Islet of Langerhans (tissue), 1 donor: ENCODE measurements at regions not wholly inside any gene's neighbourhood (a gene's known extent, or its start where the extent isn't known, plus 50 kb on each side); places are given as distances from the start of the nearest gene placed in this dataset.
"Not testable (repeated sequence)": the region's sequence is repeated elsewhere in the genome, so short reads cannot be mapped to it uniquely, and the experiment has no call there.

Experiments
- FAIRE-seq: peaks from one replicate; lab custom pipeline; 2011; peaks lifted over from hg19 to GRCh38; lab: Jason Lieb, UNC

DNA sequence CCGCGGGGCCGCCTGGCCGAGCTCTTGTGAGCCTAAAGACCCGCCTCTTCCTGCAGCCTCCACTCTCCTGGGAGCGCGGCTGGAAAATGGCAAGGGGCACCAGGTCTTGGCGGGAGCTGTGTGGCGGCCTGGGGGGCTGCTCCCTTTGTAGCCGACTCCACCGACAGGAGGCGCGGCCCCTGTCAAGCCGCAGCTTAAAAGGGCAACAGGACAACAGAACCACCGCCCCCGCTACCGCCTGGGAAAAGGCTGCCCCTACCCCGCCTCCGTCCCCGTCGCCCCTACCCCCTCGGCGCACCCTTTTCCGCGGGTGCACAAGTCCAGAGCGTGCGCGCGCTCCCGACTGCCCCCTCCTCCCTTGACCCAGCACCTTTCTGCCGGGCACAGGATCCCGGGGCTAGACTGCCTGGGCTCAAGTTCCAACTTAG, 60.3 kb downstream of the GOLGA8K start:
- not testable (repeated sequence) for FAIRE-seq

DNA sequence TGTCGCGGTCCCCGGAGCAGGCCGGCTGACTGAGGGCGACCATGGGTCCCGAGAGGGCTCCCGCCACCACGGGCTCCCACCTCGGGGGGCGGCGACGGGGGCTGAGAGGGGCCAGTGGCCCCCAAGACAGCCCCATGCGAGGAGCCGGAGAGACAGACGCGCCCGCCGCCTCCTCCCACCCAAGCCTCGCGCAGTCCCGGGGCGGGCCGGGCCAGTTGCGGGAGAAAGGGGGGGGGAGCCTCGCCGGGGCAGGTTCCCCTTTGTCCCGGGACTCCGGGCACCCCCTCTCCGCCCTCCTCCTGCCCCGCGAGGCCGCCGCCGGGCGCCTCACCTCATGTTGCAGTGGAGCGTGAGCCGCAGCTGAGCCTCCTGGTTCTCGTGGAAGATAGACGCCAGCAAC, 60.8 kb downstream of the GOLGA8K start:
- not testable (repeated sequence) for FAIRE-seq

DNA sequence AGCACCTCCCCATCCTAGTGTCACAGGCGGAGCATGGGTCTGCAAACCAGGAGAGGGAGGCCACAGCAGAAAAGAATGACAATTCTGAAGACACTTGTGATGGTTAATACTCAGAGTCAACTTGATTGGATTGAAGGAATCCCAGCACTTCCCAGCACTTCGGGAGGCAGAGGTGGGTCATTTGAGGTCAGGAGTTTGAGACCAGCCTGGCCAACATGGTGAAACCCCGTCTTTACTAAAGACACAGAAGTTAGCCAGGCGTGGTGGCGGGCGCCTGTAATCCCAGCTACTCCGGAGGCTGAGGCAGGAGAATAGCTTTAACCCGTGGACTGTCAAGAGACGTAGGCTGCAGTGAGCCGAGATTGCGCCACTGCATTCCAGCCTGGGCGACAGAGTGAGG, 61.6 kb downstream of the GOLGA8K start:
- FAIRE-seq = not testable (repeated sequence)

DNA sequence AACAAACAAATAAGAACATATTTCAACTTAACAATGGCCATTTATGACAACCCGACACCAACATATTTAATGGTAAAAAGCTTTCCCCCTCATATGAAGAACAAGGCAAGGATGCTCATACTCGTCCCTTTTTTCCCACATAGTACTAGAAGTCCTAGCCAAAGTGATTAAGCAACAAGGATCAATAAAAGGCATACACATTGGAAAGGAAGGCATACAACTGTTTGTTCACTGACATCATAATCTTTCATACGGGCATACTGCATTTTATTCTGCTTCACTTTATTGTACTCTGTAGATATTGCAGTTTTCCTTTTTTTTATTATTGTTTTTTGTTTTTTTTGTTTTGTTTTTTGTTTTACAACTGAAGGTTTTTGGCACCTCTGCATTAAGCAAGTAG, 66.3 kb downstream of the GOLGA8K start:
- FAIRE-seq = not testable (repeated sequence)

DNA sequence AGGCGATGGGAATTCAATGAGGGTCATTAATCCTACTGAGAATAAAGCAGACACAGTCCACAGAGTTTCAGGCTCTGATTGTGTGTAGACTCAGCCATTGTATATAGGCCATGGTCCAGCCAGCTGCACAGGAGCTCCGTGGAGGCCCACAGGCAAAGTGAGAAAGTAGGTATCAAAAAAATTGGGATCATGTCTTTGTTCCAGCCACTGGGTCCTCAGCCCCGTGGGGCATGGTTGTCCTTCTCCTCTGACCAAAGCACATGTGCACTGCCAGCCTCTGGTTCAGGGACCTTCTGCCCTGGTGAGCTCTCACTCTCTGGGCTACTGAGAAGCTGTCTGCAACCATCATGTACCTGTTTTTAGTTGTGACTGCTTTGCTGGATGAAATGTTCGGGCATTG, 79.7 kb downstream of the GOLGA8K start:
- FAIRE-seq = not testable (repeated sequence)

DNA sequence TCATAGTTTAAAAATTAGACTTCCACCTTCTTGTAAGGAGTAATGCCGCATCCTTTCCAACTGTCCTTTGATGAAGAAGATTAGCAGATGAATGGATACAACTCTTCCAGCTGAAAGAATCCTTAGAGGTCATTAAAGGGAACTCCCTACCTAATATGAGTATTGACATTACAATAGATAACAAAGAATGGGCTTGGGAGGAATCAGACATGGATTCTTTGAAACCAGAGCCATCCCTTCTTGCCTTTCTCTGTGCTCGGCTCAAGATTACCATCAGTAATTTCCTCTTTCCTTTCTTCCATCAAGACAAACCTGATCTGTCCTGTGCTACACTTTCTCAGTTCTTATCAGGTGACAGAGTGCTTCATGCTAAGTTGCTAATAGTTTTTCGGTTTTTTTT, 83.8 kb downstream of the GOLGA8K start:
- FAIRE-seq = not testable (repeated sequence)

DNA sequence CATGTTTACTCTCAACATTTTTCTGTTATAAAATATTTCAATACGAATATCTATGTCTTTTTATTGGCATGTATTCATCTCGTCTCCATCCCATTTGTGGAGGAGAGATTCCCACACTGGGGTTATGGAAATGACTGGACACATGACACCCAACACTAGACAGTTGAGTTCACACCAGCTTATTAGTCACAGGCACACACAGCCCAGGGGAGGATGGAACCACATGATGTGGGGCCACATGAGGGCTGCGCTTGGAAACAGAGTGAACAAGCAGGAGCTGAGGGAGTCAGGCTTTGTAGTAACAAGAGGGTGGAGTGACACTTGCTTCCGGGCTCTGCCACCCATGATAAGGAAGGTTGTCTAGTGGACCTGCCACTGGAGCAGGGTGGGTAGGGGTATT, 86.6 kb downstream of the GOLGA8K start:
- not testable (repeated sequence) for FAIRE-seq

DNA sequence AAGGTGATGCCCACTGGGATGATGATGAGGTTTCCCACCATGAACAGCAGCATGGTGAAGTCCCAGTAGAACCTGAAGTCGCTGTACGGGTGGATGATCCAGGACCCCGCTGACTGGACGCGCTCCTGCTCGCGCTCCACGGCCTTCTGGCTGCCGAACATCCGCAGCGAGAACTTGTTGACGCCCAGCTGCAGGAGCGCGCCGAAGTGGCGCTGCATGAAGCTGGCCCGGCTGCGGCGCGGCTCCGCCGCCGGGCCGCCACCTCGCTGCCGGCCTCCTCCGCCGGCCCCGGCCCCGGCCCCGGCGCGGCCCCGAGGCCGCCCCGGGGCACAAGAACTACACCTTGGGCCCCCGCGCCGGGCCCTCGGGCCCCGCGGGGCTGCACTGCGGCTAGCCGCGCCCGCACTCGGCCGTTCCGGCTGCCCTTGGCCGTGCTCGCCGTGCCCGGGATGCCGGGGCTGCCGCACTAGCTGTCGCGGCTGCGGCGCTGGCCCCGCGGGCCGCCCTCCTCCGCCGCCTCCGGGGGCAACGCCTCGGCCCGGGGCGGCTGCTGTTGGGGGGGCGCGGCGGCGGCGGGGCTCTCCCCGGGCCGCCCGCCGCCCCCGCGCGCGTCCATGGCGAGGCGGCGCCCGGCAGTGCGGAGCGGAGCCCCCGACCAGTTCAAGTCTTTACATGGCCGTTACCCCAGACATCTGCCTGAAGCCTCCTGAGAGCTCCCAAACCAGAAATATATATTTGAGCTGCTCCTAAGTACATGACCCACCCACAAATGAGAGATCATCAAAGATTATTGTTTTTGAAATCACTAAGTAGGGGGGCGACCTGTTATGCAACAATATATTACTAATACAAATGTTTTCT, 87.8 kb downstream of the GOLGA8K start:
- FAIRE-seq = not testable (repeated sequence)

DNA sequence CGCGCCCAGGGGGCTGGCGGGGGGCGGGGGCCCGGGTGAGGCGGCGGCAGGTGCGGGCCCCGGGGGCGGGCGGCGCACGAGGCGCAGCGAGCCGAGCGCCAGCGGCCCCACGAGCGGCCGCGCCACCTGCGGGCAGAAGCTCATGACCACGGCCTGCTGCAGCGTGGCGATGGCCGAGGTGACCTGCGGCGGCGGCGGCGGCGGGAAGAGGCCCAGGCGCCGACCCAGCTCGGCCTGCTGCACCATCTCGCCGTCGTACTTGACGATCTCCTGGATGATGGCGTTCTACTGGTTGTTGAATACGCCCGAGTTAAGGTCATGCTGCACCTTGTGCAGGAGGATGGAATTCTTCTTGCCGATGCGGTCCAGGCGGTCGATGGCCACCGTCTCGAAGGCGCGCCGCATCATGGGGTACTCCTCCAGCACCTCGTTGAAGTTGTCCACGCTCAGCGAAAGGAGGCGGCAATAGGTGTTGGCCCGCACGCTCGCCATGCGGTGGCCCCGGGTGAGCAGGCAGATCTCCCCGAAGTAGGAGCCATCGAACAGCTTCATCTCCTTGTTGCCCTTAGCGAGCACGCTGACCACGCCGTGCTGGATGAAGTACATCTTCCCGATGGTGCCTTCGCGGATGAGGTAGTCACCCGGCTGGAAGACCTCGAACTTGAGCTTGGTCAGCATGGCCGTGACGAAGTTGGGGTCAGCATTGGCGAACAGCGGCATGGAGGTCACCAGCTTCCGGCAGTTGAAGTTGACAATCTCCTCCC, 89.5 kb downstream of the GOLGA8K start:
- not testable (repeated sequence) for FAIRE-seq

DNA sequence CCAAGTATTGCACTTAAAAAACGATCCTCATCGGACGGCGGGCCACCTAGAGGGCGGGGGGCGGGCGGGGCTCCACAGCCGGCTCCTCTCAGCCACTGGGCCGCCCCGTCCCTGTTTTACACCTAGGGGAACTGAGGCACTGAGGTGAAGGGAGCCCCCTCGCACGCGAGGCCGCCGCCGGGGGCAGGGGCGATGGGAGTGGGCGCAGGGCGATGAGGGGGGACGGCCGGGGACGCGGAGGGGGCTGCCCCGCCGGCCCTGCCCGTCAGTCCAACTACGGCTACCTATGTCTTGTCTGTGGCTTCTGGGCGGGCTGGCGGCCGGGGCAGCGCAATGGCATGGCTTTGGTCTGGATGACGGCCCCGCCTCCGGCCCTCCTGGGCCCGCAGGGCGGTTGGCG, 90.4 kb downstream of the GOLGA8K start:
- FAIRE-seq = not testable (repeated sequence)

DNA sequence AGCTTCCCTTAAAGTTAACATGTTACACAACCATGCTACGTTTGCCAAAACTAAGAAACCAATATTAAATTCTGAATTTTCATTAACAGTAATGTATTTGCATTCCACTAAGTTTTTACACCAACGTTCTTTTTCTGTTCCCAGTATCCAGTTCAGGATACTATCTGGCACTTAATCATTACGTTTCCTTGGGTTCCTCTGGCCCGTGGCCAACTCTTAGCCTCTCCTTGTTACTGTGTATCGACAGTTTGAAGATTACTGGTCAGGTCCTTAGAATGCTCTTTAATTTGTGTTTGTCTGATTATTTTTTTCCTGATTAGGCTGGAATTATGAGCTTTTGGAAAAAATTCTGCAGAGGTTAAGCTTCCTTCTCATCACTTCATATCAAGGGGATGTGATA, 95.5 kb downstream of the GOLGA8K start:
- not testable (repeated sequence) for FAIRE-seq

DNA sequence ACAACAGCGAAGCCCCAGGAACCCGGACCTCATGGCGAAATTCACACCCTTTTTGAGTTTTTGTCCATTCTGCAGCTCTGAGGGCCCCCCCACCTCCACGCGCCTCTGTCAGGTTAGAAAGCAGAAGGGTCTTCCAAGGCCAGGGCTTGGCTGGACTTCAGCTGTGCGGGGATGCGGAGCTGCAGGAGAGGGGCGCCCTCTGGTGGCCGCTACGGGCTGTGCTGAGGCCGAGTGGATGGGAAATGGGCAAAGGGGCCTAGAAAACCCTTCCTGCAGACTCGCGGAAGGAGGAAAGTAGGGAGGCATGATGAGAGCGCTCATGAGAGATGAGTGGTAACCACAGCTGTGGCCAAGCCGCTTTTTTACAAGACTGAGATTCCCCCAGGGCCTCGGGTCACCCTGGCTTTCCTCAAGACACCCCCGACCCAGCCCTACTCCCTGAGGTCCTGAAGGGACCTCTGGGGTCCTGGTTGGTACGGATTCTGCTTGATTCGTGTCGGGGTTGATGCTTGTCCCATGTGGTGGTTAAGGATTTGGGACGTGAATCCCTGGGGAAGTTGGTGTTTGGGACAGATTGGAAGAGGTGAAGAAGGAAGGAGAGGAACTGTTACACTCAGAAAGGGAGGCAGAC, 126.8 kb downstream of the GOLGA8K start:
- FAIRE-seq = peak; percentile 30

DNA sequence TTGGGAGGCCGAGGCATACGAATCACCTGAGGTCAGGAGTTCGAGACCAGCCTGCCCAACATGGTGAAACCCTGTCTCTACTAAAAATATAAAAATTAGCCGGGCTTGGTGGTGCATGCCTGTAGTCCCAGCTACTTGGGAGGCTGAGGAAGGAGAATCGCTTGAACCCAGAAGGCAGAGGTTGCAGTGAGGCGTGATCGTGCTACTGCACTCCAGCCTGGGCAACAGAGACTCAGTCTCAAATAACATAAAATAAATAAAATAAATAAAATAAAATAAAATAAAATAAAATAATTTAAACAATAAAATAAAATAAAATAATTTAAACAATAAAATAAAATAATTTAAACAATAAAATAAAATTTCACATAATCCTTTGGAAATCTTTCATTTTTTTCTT, 149.1 kb downstream of the GOLGA8K start:
- FAIRE-seq = not testable (repeated sequence)

DNA sequence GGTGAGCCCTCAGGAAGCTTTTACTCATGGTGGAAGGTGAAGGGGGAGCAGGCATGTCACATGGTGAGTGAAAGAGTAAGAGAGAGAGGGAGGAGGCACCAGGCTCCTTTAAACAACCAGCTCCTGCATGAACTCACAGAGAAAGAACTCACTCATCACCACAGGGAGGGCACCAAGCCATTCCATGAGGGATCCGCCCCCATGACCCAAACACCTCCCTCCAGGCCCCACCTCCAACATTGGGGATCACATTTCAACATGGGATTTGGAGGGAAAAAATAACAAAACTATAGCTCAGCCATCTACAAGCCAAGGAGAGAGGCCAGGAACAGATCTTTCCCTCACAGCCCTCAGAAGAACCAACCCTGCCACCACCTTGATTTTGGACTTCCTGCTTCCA, 153.9 kb downstream of the GOLGA8K start:
- FAIRE-seq = not testable (repeated sequence)

DNA sequence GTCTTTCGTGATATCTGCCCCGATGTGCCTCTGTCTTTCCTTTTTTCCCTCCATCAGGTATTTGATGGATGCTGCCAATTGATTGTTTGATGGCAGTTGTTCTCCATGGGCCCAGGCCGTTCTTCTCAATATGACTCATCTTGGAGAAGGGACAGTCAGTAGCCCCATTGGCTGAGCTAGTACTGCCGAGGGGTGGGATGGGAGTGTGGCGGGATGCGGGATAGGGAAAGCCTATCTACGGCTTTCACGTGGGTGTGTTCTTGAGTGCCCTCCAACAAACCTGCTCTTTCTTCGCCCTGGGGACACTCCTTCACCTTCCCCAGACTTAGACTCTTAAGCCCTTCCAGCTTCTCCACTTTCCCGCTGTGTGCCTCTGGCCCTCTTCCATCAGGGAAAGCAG, 159.4 kb downstream of the GOLGA8K start:
- not testable (repeated sequence) for FAIRE-seq

DNA sequence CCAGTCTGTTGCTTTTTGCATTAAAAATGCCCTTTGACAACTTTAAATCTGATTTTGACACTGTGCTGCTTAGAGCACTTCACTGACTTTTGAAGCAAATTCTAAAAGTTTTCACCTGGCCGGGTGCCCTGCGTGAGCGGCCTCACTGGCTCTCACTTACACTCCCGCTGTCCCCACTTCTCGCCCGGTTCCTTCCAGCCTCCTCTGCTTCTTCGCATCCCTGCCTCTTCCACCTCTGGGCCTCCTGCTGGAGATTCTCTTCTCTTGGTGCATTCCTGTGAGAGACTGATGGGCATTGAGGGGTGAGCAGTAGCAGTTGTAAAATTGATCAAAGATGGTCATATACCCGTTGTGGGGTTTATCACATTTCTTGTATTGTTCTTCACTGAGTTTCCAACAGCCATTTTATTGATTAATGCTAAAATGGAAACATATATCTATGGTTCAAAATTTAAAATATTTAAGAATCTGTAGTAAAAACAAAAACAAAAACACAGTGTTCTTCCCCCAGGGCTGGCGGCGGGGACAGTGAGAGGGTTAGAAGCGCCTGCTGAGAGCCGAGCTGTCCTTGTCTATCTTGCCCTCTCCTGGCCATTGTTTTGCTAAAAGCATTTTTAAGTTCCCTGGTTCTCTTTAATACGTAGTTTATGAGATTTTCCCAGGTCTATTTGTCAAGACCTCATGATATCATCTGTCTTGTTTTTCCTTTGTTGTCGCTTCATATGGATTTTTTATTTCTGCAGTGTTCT, 160.1 kb downstream of the GOLGA8K start:
- FAIRE-seq = not testable (repeated sequence)

DNA sequence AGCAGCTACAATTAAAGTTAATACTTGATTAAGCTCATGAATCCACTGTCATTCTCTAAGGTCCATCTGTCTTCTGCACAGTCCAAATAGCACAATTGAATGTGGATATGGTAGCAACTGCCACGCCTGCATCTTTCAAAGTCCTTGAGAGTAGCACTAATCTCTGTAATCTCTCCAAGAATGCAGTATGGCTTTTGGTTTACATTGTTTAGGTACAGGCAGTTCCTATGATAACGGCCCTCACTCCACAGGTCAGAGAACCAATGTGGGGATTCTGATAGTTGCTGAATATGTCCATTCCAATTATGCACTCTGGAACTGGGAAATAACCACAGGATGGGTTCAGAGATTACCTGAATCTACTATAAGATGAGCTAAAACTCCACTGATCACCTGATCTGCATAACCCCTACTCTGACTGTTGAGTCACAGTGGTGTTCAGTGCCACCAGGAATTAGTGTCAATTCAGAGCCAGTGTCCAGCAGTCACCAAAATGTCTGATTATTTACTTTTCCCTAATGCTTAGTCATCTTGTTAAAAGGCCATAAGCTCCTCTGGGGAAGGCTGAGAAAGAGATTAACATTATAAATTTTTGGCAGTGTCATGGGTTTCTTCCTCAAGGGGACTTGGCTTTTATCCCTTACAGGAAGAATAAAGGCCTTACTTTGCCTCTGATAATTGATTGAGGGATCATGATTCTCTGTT, 175.5 kb downstream of the GOLGA8K start:
- peak; percentile 99 for FAIRE-seq

DNA sequence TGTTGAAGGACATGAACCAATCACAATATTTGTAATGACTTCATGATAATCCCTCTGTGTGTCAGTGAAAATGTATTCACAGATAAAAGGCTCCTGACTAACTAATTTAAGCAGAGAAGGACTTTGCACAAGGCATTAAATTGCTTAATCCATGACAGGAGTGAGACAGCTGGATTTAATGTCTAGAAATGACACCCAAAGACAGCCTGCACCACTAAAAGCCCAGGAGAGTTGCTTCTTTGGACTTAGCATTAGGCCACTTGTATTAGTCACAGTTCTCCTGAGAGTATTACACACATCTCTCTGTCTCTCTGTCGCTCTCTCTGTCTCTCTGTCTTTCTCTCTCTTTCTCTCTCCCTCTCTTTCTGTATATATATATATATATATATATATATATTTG, 180.4 kb downstream of the GOLGA8K start:
- no peak for FAIRE-seq
